Esophagus muscularis mucosa (tissue), 4 donors: ENCODE measurements at regions not wholly inside any gene's neighbourhood (a gene's known extent, or its start where the extent isn't known, plus 50 kb on each side); places are given as distances from the start of the nearest gene placed in this dataset.
"Not testable (repeated sequence)": the region's sequence is repeated elsewhere in the genome, so short reads cannot be mapped to it uniquely, and the experiment has no call there.

ENCODE experiments used
- DNase-seq: peaks from one replicate; pipeline ENCODE4 v3.0.0-alpha.2; 2017; ENCODE audit errors: extremely low spot score
- H3K27ac ChIP-seq, 4 donors: fragments of 200-600 bp; sonication (generic); replicated peaks in 1 of 4; 1 replicate in 3 of 4; 2 replicates in 1 of 4; pipeline ENCODE4 v1.5.1; 2016 to 2019; ENCODE audit warnings: mild to moderate bottlenecking in 1 of 4
- H3K27me3 ChIP-seq, 4 donors: fragments of 200-600 bp; sonication (generic); one replicate each; pipeline versions ENCODE4 v1.5.1 to v1.6.0; 2016 to 2019
- H3K36me3 ChIP-seq, 4 donors: fragments of 200-600 bp; sonication (generic); one replicate each; pipeline ENCODE4 v1.5.1; 2016 to 2019
- H3K4me1 ChIP-seq, 4 donors: fragments of 200-600 bp; sonication (generic); one replicate each; pipeline ENCODE4 v1.5.1; 2016 to 2019
- H3K4me3 ChIP-seq, 4 donors: fragments of 200-600 bp; sonication (generic); 1 replicate in 2 of 4; 2 replicates in 2 of 4; pipeline ENCODE4 v1.5.1; 2016 to 2019; ENCODE audit warnings: mild to moderate bottlenecking in 4 of 4, moderate library complexity in 1 of 4
- H3K9me3 ChIP-seq, 4 donors: fragments of 200-600 bp; sonication (generic); 1 replicate in 3 of 4; 2 replicates in 1 of 4; pipeline ENCODE4 v1.5.1; 2016 to 2019
- WGBS: methylation state at CpG from one replicate; pipeline ENCODE4 v1.1.5; 2018; 5-methylcytosine and 5-hydroxymethylcytosine counted together
- intact Hi-C: fragments of 100-400 bp; cut with DNase I; formaldehyde crosslinking; loops from one replicate; pipeline ENCODE4 v1.15.1; 2023

DNA sequence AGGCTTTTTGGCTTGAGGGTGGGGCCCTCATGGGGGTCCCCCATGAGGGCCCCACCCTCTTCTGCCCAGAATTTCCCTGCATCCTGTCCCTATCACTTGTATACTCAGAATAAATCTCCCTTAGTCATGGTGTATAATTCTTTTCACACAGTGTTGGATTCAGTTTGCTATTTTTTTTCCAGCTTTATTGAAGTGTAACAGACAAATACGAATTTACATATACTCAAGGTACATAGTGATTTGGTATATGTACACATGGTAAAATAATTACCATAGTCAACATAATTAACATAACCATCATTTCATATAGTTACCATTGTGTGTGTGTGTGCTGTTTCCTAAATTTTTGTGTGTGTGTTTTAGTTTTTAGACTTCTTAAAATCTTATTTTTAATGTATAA is 289.4 kb downstream of the CNTNAP3B start:
- H3K27ac ChIP-seq, H3K4me1 ChIP-seq, DNase-seq, H3K27me3 ChIP-seq, H3K9me3 ChIP-seq, intact Hi-C loops, H3K36me3 ChIP-seq, H3K4me3 ChIP-seq: not testable (repeated sequence)
- WGBS, result no CpG with 5 or more reads among the region's 1 CpG

DNA sequence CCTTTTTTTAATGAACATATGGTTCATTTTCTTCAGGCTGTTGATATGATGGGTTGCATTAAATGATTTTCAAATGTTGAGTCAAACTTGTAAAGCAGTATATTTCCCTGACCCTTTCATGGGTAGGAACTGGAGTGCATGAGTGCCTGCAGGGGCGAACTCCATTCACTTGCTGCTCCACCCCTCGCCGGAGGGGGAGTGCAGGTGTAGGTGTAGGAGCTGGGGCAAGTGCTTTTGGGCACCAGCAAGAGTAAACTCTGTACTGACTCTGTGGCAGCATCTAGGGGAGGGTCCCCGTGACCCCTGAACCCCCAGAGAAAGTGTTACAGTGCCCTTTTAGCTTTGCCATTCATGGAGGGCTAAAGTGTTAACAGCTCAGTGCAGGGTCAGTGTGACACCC is 290.3 kb downstream of the CNTNAP3B start:
- H3K9me3 ChIP-seq, H3K27ac ChIP-seq, H3K36me3 ChIP-seq, H3K4me1 ChIP-seq, DNase-seq, H3K27me3 ChIP-seq, intact Hi-C loops, H3K4me3 ChIP-seq: not testable (repeated sequence)
- WGBS, result no CpG with 5 or more reads among the region's 4 CpGs

DNA sequence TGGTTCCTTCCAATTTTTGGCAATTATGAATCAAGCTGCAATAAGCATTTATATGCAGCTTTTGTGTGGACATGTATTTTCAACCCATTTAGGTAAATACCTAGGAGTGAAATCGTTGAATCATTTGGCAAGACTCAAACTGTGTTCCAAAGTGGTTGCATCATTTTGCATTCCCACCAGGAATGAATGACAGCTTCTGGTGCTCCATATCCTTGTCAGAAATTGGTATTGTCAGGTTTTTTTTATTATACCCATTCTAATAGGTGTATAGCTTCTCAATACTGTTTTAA is 290.7 kb downstream of the CNTNAP3B start:
- H3K36me3 ChIP-seq, H3K27me3 ChIP-seq, H3K9me3 ChIP-seq, H3K27ac ChIP-seq, DNase-seq, intact Hi-C loops, H3K4me3 ChIP-seq, H3K4me1 ChIP-seq: not testable (repeated sequence)
- WGBS, result no CpG with 5 or more reads among the region's 1 CpG

DNA sequence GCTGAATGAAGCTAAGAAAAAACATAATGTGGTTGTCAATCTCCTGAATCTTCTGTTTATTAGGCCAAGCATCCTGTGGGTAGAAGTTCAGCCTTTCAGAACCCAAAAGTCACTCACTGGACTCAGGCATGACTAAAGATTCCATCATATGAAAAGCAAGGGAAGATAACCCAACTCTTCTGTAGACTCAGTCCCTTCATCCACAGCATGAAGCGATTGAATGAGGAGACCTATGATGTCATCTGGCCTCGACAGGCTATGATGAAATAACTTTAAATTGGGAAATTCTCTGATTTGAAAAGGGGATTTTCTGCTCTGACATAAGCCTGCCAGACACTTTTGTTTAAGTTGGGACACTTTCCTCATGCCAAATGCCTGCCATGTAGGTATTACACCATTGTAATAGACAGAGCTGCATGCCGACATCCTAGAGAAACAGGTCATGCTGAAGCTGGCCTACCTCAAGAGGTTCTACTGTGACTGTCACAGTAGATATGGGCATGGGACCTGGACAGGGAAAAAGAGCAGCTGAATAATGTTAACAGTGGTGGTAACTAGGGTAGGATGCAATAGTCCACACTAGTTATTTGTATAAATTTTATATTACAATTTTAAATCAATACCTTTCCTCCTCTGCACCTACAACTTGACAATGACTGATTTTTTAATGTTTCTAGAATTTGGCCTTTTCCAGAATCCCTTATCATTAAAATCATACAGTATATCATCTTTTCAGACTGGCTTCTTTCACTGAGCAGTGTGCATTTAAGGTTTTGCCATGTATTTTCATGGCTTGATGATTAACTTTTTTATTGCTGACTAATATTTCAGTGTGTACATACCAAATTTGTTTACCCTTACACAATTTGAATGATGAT is 291.3 kb downstream of the CNTNAP3B start:
- DNase-seq, H3K4me1 ChIP-seq, H3K36me3 ChIP-seq, intact Hi-C loops, H3K9me3 ChIP-seq, H3K27me3 ChIP-seq, H3K4me3 ChIP-seq, H3K27ac ChIP-seq: not testable (repeated sequence)
- no CpG with 5 or more reads among the region's 3 CpGs for WGBS

DNA sequence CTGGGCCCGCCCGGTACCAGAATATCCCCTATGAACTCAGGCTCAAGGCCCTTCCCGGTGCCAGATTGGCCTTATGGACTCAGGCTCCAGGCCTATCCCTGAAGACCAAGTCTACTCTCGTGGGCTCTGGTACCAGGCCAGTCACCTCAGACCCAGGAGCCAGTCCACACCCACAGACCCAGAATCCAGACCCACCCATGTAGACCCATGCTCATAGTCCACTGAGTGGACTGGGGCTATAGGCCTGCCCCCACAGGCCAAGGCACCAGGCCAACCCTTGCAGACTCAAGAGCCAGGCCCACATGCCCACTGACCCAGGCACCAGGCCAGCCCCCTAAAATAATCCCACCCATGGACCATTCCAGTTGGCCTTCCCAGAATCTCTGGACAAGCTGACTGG is 296.1 kb downstream of the CNTNAP3B start:
- H3K36me3 ChIP-seq, H3K4me3 ChIP-seq, H3K4me1 ChIP-seq, H3K27ac ChIP-seq, H3K9me3 ChIP-seq, H3K27me3 ChIP-seq, DNase-seq, intact Hi-C loops: not testable (repeated sequence)
- WGBS, result no CpG with 5 or more reads among the region's 4 CpGs

DNA sequence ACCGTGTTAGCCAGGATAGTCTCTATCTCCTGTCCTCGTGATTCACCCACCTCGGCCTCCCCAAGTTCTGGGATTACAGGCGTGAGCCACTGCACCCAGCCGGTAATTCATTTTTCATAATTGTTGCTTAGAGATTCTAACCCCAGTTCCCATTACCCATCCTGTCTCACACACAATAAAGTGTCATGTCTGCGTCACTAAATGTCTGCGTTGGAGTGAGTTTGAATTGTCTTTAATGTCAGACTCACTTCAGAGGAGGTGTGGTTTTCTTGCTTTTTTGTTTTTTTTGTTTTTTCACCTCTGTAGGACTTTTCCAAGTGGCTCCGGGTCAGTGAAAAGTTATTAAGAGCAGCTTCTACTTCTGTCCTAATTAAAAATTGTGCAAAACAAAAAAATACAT is 304.5 kb downstream of the CNTNAP3B start:
- H3K36me3 ChIP-seq, H3K4me1 ChIP-seq, H3K9me3 ChIP-seq, H3K4me3 ChIP-seq, H3K27ac ChIP-seq, H3K27me3 ChIP-seq, intact Hi-C loops, DNase-seq: not testable (repeated sequence)
- WGBS, result no CpG with 5 or more reads among the region's 8 CpGs

DNA sequence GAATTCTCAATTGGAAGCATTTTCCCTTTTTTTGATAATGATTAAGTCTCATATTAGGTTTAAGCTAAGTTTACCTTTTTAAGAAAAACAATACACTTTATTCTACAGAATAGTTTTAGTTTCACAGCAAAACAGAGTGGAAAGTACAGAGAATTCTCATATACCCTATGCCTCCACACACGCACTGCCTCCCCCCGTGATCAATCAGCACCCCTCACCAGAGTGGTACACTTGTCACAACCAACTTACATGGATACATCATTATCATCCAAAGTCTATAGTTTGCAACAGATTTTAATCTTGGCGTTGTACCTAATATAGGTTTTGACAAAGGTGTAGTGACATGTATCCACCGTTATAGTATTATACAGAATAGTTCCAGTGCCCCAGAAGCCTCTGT is 326.5 kb downstream of the CNTNAP3B start:
- H3K27me3 ChIP-seq, H3K27ac ChIP-seq, H3K4me1 ChIP-seq, intact Hi-C loops, H3K4me3 ChIP-seq, H3K36me3 ChIP-seq, DNase-seq, H3K9me3 ChIP-seq: not testable (repeated sequence)
- 79% methylated on average over 4 of the region's 4 CpGs for WGBS

DNA sequence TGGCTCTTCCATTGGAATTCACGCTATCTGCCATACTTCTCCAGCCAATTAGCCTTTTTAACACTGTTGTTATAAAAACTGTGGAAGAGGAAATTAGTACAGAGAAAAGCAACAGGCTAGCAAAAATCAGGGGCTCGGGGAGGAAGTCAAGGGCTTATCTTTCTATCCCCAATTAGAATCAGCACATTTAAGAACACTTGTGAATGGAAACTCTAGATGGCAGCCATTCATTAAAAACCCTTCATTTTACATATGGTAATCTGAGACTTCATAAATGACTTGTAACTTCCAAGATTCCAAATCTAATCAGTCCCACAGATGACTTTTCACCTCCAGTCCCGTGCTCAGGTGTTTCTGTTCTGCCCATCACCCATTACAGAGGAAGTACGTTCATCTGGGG is 330.5 kb downstream of the CNTNAP3B start:
- DNase-seq, intact Hi-C loops: not testable (repeated sequence)
- WGBS, result 73% methylated on average over 4 of the region's 4 CpGs

DNA sequence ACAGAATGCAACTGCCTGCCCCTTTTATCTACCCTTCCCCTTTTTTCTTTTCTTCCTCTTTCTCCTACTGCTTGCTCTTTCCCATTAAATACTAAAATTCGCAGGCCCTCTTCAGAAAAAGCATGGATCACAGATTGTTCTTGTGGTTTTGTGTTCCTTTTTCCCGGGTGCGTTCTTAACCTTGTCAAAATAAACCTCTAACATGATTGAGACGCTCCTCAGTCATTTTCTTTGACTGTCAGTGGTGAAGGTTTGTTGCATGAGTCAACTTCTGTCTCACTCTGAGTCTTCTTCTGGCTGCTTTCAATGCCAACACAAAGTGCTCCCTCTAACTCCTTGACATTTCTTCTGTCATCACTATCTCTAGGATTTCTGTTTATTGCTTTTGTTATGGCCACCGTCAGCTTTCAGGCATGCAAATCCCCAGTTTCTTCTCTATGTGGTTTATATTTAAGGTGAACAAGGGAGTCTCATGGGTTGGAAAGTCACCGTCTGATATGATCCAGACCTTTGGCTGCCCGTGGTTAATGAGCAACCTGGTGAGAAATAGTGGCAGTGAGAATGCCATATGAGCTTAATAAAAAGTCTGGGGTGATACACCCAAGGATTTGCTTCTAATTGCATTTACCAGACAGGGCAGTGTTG is 338.4 kb downstream of the CNTNAP3B start:
- H3K4me1 ChIP-seq, intact Hi-C loops, H3K27me3 ChIP-seq, H3K27ac ChIP-seq, H3K36me3 ChIP-seq, H3K4me3 ChIP-seq, H3K9me3 ChIP-seq, DNase-seq: not testable (repeated sequence)
- 32% methylated on average over 7 of the region's 7 CpGs for WGBS

More for the DNA sequence above, 330.5 kb downstream of the CNTNAP3B start:
- H3K27ac ChIP-seq, H3K27me3 ChIP-seq, H3K4me1 ChIP-seq, H3K4me3 ChIP-seq, H3K36me3 ChIP-seq, H3K9me3 ChIP-seq: not testable (repeated sequence)

DNA sequence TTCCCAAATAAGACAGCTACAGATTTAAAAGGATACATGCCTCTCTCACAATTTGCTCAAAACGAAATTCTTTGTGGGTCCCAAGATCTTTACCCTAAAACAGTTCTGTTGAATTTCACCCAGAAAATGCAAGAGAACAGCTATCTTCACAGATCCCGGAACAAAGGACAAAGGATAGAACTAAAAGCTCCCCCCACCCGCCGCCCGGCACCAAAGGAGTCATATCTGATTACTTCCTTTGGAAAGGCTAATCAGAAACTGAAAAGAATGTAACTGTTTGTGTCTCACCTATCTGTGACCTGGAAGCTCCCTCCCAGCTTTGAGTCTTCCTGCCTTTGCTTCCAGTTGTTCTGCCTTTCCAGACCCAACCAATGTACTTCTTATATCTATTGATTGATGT is 339.2 kb downstream of the CNTNAP3B start:
- H3K4me1 ChIP-seq, H3K9me3 ChIP-seq, H3K4me3 ChIP-seq, DNase-seq, H3K36me3 ChIP-seq, intact Hi-C loops, H3K27ac ChIP-seq, H3K27me3 ChIP-seq: not testable (repeated sequence)
- 77% methylated on average over 5 of the region's 5 CpGs for WGBS

DNA sequence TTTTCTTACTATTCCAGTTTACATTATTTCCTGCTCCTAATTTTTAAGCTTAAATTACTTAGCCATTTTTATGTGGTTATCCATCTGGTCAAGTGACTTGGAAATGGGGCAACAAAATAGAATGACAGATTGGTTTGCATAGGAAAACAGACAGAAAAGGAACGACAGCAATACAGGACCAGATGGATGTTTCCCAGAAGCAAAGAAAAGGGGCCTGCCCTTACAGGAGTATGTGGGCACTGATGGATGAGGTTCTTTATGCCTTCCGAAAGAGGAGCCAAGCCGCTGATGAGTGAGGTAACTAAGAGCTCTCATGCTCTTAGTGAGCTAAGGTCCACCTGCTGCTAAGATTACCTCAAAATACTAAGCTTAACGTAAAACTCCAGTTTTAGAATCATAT is 339.8 kb downstream of the CNTNAP3B start:
- H3K9me3 ChIP-seq, H3K27me3 ChIP-seq, H3K4me3 ChIP-seq, intact Hi-C loops, H3K4me1 ChIP-seq, H3K36me3 ChIP-seq, H3K27ac ChIP-seq, DNase-seq: not testable (repeated sequence)
- WGBS, result 66% methylated on average over 4 of the region's 4 CpGs

DNA sequence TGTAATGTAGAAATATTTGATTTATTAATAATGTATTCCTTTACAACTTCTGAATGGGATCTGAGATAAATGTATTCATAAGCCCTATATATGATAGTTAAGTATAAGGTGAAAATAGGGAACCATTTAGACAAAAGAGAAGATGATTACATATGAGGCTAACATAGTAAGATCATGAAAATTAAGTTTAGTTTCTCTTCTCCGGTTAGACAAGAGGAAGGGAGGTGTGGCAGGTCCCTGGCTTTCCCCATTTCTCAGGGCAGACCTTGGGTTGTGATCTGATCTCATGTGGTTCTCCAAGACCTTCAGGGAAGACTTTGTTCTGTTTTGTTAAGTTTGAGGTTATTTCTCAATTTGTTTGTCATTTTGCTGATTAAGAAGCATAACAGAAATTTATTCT is 341.3 kb downstream of the CNTNAP3B start:
- DNase-seq, H3K27me3 ChIP-seq, H3K9me3 ChIP-seq, H3K4me3 ChIP-seq, intact Hi-C loops, H3K27ac ChIP-seq, H3K4me1 ChIP-seq, H3K36me3 ChIP-seq: not testable (repeated sequence)
- WGBS, result 67% methylated on average over 1 of the region's 1 CpG

DNA sequence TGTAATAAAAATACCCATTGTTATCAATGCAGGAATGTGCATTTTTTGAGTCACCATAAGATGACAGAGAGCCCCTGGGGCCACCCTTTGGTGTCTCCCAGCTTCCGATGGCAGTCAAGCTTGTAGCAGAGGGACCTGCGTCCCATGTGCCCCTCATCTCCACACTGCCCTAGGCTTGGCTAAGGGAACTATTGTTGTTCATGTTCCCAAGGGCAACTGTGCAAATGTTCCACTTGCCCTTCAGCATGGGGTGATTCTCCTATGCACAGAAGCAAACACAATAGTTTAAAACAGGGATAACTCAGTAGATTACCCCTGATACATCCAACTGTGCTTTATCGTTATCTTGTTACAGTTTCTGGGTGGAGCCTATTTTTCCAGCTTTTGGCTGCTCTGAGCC is 342.0 kb downstream of the CNTNAP3B start:
- WGBS, result no CpG with 5 or more reads among the region's 3 CpGs
- DNase-seq, H3K27ac ChIP-seq, intact Hi-C loops, H3K9me3 ChIP-seq, H3K4me3 ChIP-seq, H3K27me3 ChIP-seq, H3K4me1 ChIP-seq, H3K36me3 ChIP-seq: not testable (repeated sequence)
